ENCODE measurements at regions not wholly inside any gene's neighbourhood (a gene's known extent, or its start where the extent isn't known, plus 50 kb on each side); places are given as distances from the start of the nearest gene placed in this dataset.

GRCh38 chr3:135471911-135472310 is 493.6 kb upstream of the PPP2R3A start:
- TF ChIP-seq CTCF (IDR thresholded peaks at IDR 0.05) (no peak), POLR2AphosphoS5 (IDR thresholded peaks at IDR 0.05) (no peak)
